ENCODE measurements at regions not wholly inside any gene's neighbourhood (a gene's known extent, or its start where the extent isn't known, plus 50 kb on each side); places are given as distances from the start of the nearest gene placed in this dataset.

DNA sequence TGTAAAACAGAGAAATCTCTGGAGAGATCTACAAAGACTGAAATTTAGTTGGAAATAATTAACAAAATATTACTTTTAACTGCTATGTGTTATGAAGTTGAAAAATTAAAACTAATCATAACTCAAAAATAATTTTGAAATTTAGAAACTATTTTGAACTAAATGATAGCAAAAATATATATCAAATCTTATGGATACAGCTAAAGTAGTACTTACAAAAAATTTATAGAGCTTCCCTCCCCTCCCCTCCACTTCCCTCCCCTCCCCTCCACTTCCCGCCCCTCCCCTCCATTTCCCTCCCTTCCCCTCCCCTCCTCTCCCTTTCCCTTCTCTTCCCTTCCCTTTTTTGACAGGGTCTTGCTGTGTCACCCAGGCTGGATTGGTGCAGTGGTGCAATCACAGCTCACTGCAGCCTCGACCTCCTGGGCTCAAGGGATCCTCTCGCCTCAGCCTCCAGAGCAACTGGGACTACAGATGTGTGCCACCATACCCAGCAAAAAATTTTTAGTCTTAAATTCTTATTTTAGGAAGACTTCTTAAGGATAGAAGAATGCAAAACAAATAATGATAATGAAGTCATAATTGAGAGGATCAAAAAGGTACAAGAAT is 87.2 kb upstream of the RGS17 start:
- Histone ChIP-seq H3K27me3 (ENCODE audit: control insufficient read depth in 2 of 2, insufficient read depth in 1 of 2, low read length in 1 of 2) (no peaks in the 10 kb centered on the region), H3K9me3 (ENCODE audit: control insufficient read depth in 2 of 2, insufficient read depth in 1 of 2, low read length in 1 of 2) (no peaks in the 10 kb centered on the region), H3K27ac (ENCODE audit: low read depth in 1 of 2, low read length in 1 of 2) (no peak overlapping the region)

DNA sequence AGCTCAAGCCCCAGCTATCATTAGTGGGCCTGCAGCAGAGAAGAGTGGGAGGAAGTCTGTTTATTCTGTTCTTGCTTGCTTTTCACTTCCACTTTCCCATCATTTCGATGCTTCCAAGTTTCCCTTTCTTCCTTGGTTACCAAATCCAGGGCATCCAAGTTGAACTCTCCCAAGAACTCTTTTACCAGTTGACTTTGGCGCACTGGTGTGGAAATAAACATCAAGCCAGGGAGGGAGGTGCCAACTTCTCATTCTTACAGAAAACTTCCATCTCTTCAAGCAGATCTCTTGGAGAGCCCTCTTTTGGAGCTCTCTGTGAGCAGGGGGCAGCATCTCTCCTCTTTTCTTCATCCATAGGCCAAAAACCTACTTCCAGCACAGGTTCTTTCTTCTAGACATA is 85.7 kb upstream of the RGS17 start:
- Histone ChIP-seq H3K27ac (ENCODE audit: low read depth in 1 of 2, low read length in 1 of 2) (no peak overlapping the region), H3K4me3 (ENCODE audit: low read length in 2 of 2) (no peak overlapping the region), H3K27me3 (ENCODE audit: control insufficient read depth in 2 of 2, insufficient read depth in 1 of 2, low read length in 1 of 2) (no peaks in the 10 kb centered on the region), H3K36me3 (ENCODE audit: control insufficient read depth in 2 of 2, insufficient read depth in 2 of 2, low read length in 1 of 2) (no peaks in the 10 kb centered on the region), H3K4me1 (ENCODE audit: control insufficient read depth in 2 of 2, insufficient read depth in 2 of 2, low read length in 2 of 2) (no peaks in the 10 kb centered on the region), H3K9me3 (ENCODE audit: control insufficient read depth in 2 of 2, insufficient read depth in 1 of 2, low read length in 1 of 2) (no peaks in the 10 kb centered on the region)
- WGBS, result 94% methylated on average over 2 of the region's 2 CpGs
- no peak for DNase-seq (ENCODE audit: low read depth in 6 of 9, low spot score in 9 of 9)

More for the DNA sequence above, 87.2 kb upstream of the RGS17 start:
- 92% methylated on average over 3 of the region's 3 CpGs for WGBS
- no peak for DNase-seq (ENCODE audit: low read depth in 6 of 9, low spot score in 9 of 9)
- Histone ChIP-seq H3K4me3 (ENCODE audit: low read length in 2 of 2) (no peak overlapping the region), H3K36me3 (ENCODE audit: control insufficient read depth in 2 of 2, insufficient read depth in 2 of 2, low read length in 1 of 2) (no peaks in the 10 kb centered on the region), H3K4me1 (ENCODE audit: control insufficient read depth in 2 of 2, insufficient read depth in 2 of 2, low read length in 2 of 2) (no peaks in the 10 kb centered on the region)

DNA sequence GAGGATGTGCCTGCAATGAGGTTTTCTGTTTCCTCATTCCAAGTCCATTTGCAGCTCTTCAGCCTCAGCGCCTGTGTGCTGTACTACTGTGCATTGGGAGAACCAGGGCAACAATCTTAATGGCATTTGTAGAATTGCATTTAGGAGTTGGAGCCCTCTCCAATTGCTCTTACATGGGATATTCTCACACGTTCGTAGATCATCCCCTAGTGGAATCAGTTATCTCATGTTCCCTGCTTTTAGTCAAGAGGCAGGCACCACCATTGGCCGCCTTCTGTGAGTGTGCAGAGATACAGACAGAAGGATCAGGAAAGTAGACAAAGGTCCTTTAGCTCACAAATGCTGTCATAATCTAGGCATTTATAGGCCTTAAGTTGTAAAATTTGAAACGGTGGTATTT is 84.2 kb upstream of the RGS17 start:
- Histone ChIP-seq H3K4me1 (ENCODE audit: control insufficient read depth in 2 of 2, insufficient read depth in 2 of 2, low read length in 2 of 2) (no peaks in the 10 kb centered on the region), H3K9me3 (ENCODE audit: control insufficient read depth in 2 of 2, insufficient read depth in 1 of 2, low read length in 1 of 2) (no peaks in the 10 kb centered on the region), H3K36me3 (ENCODE audit: control insufficient read depth in 2 of 2, insufficient read depth in 2 of 2, low read length in 1 of 2) (no peaks in the 10 kb centered on the region), H3K4me3 (ENCODE audit: low read length in 2 of 2) (no peak overlapping the region), H3K27ac (ENCODE audit: low read depth in 1 of 2, low read length in 1 of 2) (no peak overlapping the region), H3K27me3 (ENCODE audit: control insufficient read depth in 2 of 2, insufficient read depth in 1 of 2, low read length in 1 of 2) (no peaks in the 10 kb centered on the region)
- DNase-seq (ENCODE audit: low read depth in 6 of 9, low spot score in 9 of 9), result no peak
- WGBS, result 93% methylated on average over 5 of the region's 5 CpGs

DNA sequence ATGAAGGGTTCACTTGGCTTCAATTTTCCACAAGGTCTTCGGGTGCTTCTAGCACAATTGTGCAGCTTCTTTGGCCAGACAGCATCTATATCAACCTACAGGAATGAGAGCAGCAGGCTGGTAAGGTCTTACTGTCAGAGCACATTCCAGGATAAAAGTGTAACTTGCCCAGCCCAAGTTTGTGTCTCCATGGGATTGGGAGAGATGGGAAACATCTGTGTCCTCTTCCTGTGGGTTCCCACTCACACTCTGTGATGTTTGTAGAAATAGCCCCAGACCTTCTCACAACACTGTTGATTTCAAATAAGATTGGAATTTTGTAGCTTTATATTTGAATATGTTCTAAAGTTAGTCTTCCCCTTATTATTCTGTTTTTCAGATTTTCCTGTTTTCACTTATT is 83.4 kb upstream of the RGS17 start:
- Histone ChIP-seq H3K9me3 (ENCODE audit: control insufficient read depth in 2 of 2, insufficient read depth in 1 of 2, low read length in 1 of 2) (no peaks in the 10 kb centered on the region), H3K4me3 (ENCODE audit: low read length in 2 of 2) (no peak overlapping the region), H3K4me1 (ENCODE audit: control insufficient read depth in 2 of 2, insufficient read depth in 2 of 2, low read length in 2 of 2) (no peaks in the 10 kb centered on the region), H3K36me3 (ENCODE audit: control insufficient read depth in 2 of 2, insufficient read depth in 2 of 2, low read length in 1 of 2) (no peaks in the 10 kb centered on the region), H3K27ac (ENCODE audit: low read depth in 1 of 2, low read length in 1 of 2) (no peak overlapping the region), H3K27me3 (ENCODE audit: control insufficient read depth in 2 of 2, insufficient read depth in 1 of 2, low read length in 1 of 2) (no peaks in the 10 kb centered on the region)
- no peak for DNase-seq (ENCODE audit: low read depth in 6 of 9, low spot score in 9 of 9)
- 88% methylated on average over 1 of the region's 1 CpG for WGBS

DNA sequence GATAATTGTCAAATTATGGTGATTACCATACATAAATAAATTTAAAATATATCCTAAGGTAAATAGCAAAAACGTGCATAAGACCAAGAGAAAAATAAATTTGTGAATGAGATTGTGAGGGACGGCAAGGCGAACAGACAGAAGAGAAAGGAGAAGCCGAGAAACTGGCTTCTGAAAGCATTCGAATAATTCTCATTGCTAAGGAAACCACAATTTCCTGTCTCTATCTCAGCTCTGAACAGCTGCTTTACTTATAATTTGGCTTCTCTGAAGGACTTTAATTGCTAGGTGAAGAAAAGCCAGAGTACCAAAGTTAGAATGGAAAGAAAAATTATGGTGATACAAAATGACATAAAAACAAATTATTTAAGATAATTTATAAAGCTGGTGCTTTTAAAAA is 79.0 kb upstream of the RGS17 start:
- DNase-seq (ENCODE audit: low read depth in 6 of 9, low spot score in 9 of 9), result peak in 8 of 9 donors; percentile 9 to 69 (median 22)
- Histone ChIP-seq H3K9me3 (ENCODE audit: control insufficient read depth in 2 of 2, insufficient read depth in 1 of 2, low read length in 1 of 2) (no peaks in the 10 kb centered on the region), H3K27me3 (ENCODE audit: control insufficient read depth in 2 of 2, insufficient read depth in 1 of 2, low read length in 1 of 2) (no peaks in the 10 kb centered on the region), H3K4me3 (ENCODE audit: low read length in 2 of 2) (no peak overlapping the region), H3K4me1 (ENCODE audit: control insufficient read depth in 2 of 2, insufficient read depth in 2 of 2, low read length in 2 of 2) (peaks cover 0 to 3% of the 10 kb centered on the region in 2 donors), H3K27ac (ENCODE audit: low read depth in 1 of 2, low read length in 1 of 2) (no peak overlapping the region), H3K36me3 (ENCODE audit: control insufficient read depth in 2 of 2, insufficient read depth in 2 of 2, low read length in 1 of 2) (no peaks in the 10 kb centered on the region)
- WGBS, result 7% methylated on average over 5 of the region's 5 CpGs

DNA sequence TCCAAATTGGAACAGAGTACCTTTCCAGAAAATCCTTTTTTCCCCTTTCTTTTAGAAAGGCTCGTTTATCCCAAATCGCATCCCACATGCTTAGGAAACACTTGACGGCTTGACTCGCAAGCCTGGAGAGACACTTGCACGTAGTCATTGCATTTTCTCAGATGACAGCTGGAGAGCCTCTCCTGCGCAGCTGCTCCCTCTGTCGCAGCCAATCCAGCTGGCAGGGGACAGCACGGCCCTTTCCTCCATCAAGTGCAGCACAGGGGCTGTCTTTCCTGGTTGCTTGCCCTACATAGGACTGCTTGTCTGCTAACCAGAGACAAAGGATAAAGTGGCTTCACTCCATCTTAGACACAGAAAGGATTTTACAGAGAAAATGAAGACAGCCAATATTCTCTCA is 77.6 kb upstream of the RGS17 start:
- no peaks in the 10 kb centered on the region for H3K27me3 ChIP-seq (ENCODE audit: control insufficient read depth in 2 of 2, insufficient read depth in 1 of 2, low read length in 1 of 2)
- peak in 1 of 9 donors; percentile 25 for DNase-seq (ENCODE audit: low read depth in 6 of 9, low spot score in 9 of 9)

DNA sequence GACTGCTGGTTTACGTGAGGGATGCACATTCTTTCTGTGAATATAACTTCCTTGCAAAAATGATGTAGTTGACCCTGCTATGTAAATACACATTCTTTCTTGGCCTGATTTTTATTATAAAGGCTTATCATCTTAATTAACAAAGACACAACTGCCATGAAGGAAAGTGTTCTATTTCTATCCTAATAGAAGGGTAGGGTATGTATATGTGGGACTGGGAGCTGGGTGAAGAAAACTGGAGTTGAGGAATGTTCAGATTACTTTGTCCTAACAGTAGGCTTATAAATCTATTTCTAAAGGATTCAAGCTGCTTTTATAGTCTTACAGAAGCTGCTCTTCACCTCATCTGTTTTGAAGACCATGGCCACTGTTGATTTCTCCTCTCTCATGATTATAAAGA is 76.5 kb upstream of the RGS17 start:
- Histone ChIP-seq H3K4me1 (ENCODE audit: control insufficient read depth in 2 of 2, insufficient read depth in 2 of 2, low read length in 2 of 2) (peaks cover 0 to 3% of the 10 kb centered on the region in 2 donors), H3K9me3 (ENCODE audit: control insufficient read depth in 2 of 2, insufficient read depth in 1 of 2, low read length in 1 of 2) (no peaks in the 10 kb centered on the region), H3K27me3 (ENCODE audit: control insufficient read depth in 2 of 2, insufficient read depth in 1 of 2, low read length in 1 of 2) (no peaks in the 10 kb centered on the region), H3K27ac (ENCODE audit: low read depth in 1 of 2, low read length in 1 of 2) (no peak overlapping the region), H3K36me3 (ENCODE audit: control insufficient read depth in 2 of 2, insufficient read depth in 2 of 2, low read length in 1 of 2) (no peaks in the 10 kb centered on the region), H3K4me3 (ENCODE audit: low read length in 2 of 2) (no peak overlapping the region)
- no peak for DNase-seq (ENCODE audit: low read depth in 6 of 9, low spot score in 9 of 9)
- WGBS, result 93% methylated on average over 1 of the region's 1 CpG

More for the DNA sequence above, 77.6 kb upstream of the RGS17 start:
- H3K4me1 ChIP-seq (ENCODE audit: control insufficient read depth in 2 of 2, insufficient read depth in 2 of 2, low read length in 2 of 2), result peaks cover 0 to 3% of the 10 kb centered on the region in 2 donors
- no peak overlapping the region for H3K27ac ChIP-seq (ENCODE audit: low read depth in 1 of 2, low read length in 1 of 2)
- H3K4me3 ChIP-seq (ENCODE audit: low read length in 2 of 2), result no peak overlapping the region
- H3K36me3 ChIP-seq (ENCODE audit: control insufficient read depth in 2 of 2, insufficient read depth in 2 of 2, low read length in 1 of 2), result no peaks in the 10 kb centered on the region
- 92% methylated on average over 8 of the region's 8 CpGs for WGBS
- no peaks in the 10 kb centered on the region for H3K9me3 ChIP-seq (ENCODE audit: control insufficient read depth in 2 of 2, insufficient read depth in 1 of 2, low read length in 1 of 2)

DNA sequence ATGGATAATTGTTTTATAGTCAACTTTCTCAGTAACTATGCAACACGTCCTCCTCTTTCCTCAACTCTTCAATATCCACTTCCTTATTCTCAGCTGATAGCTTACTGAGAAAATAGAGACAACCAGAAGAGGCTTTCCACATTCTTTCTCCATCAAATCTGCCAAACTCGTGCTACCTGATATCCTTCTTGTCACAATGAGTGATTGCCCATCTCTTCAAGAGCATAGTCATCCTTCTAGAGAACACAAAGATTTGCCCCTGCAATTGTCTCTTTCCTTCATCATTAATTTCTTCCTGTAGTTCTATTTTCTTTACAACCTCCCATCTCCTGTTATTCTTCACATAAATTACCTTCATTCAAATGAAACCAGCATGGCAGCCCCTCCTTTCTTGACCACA is 75.9 kb upstream of the RGS17 start:
- Histone ChIP-seq H3K36me3 (ENCODE audit: control insufficient read depth in 2 of 2, insufficient read depth in 2 of 2, low read length in 1 of 2) (no peaks in the 10 kb centered on the region), H3K27me3 (ENCODE audit: control insufficient read depth in 2 of 2, insufficient read depth in 1 of 2, low read length in 1 of 2) (no peaks in the 10 kb centered on the region), H3K27ac (ENCODE audit: low read depth in 1 of 2, low read length in 1 of 2) (no peak overlapping the region), H3K9me3 (ENCODE audit: control insufficient read depth in 2 of 2, insufficient read depth in 1 of 2, low read length in 1 of 2) (no peaks in the 10 kb centered on the region), H3K4me3 (ENCODE audit: low read length in 2 of 2) (no peak overlapping the region), H3K4me1 (ENCODE audit: control insufficient read depth in 2 of 2, insufficient read depth in 2 of 2, low read length in 2 of 2) (peaks cover 0 to 3% of the 10 kb centered on the region in 2 donors)
- 85% methylated on average over 2 of the region's 2 CpGs for WGBS
- DNase-seq (ENCODE audit: low read depth in 6 of 9, low spot score in 9 of 9), result no peak

DNA sequence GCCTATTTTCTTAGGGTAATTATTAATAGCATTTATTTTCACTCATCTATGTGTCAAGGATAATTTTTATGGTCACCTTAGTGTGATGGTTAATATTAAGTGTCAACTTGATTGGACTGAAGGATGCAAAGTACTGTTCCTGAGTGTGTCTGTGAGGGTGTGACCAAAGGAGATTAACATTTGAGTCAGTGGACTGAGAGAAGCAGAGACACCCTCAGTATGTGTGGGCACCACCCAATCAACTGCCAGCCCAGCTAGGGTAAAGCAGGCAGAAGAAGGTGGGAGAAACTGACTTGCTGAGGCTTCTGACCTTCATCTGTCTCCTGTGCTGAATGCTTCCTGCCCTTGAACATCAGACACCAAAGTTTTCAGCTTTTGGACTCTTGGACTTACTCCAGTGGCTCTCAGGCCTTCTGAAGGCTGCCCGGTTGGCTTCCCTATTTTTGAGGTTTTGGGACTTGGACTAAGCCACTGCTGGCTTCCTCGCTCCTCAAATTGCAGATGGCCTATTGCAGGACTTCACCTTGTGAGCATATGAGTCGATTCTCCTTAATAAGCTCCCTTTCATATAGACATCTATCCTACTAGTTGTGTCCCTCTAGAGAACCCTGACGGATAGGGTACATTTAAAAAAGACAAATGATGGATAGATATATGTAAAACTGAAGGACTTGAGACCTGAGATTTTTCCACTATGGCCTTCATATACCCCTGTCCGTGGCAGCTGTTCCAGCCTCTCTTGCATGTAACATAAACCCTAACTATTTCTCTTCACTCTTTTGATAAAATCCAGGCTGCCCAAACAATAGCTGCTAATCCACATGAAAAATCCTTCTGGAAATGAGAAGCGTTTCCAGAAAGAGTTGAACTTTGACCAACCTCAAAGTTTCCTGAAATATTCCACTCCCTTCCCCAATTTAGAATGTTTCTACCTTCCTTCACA is 62.1 kb upstream of the RGS17 start:
- H3K27ac ChIP-seq (ENCODE audit: low read depth in 1 of 2, low read length in 1 of 2), result no peak overlapping the region
- H3K36me3 ChIP-seq (ENCODE audit: control insufficient read depth in 2 of 2, insufficient read depth in 2 of 2, low read length in 1 of 2), result no peaks in the 10 kb centered on the region
- H3K9me3 ChIP-seq (ENCODE audit: control insufficient read depth in 2 of 2, insufficient read depth in 1 of 2, low read length in 1 of 2), result no peaks in the 10 kb centered on the region
- no peaks in the 10 kb centered on the region for H3K4me1 ChIP-seq (ENCODE audit: control insufficient read depth in 2 of 2, insufficient read depth in 2 of 2, low read length in 2 of 2)
- WGBS, result 93% methylated on average over 6 of the region's 6 CpGs
- no peak overlapping the region for H3K4me3 ChIP-seq (ENCODE audit: low read length in 2 of 2)
- DNase-seq (ENCODE audit: low read depth in 6 of 9, low spot score in 9 of 9), result no peak
- H3K27me3 ChIP-seq (ENCODE audit: control insufficient read depth in 2 of 2, insufficient read depth in 1 of 2, low read length in 1 of 2), result no peaks in the 10 kb centered on the region

Measured in thymus (tissue), 11 donors.